T-helper 2 cell treated with Interferon-gamma antibody and Interleukin-4, amounts not matched to agents 100 ng/mL and 5 ng/mL, for 36 hours (primary cell): ENCODE measurements at regions not wholly inside any gene's neighbourhood (a gene's known extent, or its start where the extent isn't known, plus 50 kb on each side); places are given as distances from the start of the nearest gene placed in this dataset.

ENCODE experiments used
- intact Hi-C: fragments of 100-400 bp; cut with micrococcal nuclease; formaldehyde crosslinking; loops from one replicate; pipeline ENCODE4 v1.15.1; 2023

GRCh38 chr5:98588215-98588614 lies 185.2 kb upstream of the RGMB start:
- intact Hi-C loops = no loop called here

DNA sequence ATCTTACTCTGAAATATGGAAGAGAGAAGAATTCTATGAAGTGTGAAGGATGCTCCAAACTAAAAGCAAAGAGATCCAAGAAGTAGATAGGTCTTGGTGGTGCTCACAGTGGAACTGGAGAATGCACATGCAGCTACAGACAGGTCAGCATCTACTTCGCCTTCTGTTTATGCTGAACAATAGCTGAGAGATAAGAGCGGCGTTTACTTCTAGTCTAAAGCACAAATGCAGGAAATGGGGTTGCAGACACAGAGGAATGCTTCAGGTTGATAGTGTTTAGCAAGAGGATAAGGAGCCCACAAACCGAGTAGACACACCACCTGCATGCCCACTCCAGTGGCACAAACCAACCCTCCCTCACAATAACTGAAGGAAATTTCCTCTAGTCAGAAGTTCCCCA lies 180.0 kb upstream of the RGMB start:
- intact Hi-C loops = no loop called here

GRCh38 chr5:98594098-98594497 lies 179.4 kb upstream of the RGMB start:
- intact Hi-C loops = no loop called here

DNA sequence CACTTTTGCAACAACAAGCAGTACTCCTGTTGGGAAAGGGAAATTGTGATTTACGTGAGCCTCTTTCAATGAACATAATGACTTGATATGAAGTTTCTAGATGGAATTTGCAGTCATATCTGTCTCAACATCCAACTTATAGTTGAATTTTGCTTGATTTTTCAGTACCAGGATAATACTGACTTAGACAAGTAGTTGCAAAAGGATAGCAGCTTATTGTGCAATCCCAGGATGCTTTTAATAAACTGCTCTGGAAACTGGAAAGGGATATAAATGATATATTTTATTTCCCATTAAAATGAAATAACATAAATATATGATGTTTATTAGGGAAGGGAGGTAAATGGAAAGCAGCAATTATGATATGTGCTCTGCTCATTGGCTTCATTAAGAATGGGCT lies 174.4 kb upstream of the RGMB start:
- intact Hi-C loops = no loop called here

GRCh38 chr5:98602534-98603112 lies 170.8 kb upstream of the RGMB start:
- intact Hi-C loops = no loop called here

DNA sequence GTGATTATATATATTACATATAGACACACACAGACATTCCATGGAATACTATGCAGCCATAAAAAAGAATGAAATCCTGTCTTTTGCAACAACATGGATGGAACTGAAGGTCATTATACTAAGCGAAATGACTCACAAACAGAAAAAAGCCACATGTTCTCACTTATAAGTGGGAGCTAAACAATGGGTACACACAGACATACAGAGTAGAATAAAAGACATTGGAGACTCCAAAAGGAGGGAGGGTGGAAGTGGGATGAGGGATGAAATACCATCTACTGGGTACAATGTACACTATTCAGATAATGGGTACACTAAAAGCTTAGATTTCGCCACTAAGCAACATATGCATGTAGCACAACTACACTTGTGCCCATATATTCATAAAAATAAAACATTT lies 170.0 kb upstream of the RGMB start:
- intact Hi-C loops = no loop called here

GRCh38 chr5:98604301-98604700 lies 169.2 kb upstream of the RGMB start:
- intact Hi-C loops = no loop called here

DNA sequence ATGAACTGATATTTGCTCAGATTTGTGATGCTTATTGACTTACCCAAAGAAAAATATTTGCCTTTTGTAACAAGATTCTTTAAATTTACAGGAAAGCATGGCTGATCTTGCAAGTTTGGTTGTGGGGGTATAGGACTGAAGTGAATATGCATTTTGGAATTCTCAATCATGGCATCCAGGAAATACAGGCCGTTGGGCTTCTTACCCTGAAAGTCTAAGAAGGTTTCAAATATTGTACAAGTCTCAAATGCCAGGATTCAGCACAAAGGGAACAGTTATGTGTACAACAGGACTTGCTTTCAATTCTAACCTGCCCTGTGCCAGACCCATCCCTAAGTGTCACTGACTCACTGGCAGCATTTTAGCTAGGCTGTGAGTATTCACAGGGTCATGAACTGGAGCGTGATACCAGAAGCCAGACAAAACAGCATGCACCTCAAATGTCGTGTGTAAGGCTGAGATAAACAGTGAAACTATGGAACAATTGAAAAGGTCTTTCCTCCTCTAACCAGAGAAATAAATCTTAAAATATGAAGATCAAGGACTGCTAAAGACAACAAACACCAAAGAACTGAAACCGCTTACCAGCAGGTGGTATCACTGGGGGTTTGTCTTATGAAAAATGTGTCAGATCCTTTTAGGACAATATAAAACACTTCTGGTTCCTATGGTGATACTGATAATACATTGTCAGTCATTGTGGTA lies 168.6 kb upstream of the RGMB start:
- intact Hi-C loops = no loop called here

- intact Hi-C loops = no loop called here
Observed at GRCh38 chr5:98605426-98605825, 168.0 kb upstream of the RGMB start.

GRCh38 chr5:98606961-98607360 lies 166.5 kb upstream of the RGMB start:
- intact Hi-C loops = no loop called here

DNA sequence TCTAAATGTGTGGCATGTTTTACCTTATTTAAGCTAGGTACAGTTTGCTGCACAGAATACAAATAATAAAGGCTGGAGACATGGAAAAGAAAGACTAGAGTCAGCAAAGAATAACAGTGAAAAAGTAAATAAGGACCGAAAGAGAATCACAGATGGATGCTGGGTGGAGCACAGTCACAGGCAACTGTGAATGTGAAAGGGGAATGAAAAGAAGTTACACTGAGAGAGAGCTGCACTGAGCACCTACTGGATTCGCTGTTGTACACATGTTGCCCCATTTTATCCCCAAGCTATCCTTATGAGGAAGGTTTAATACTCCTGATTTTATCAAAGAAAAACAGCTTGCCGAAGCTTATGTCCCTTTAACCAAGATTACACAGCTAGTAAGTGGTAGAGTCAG lies 165.4 kb upstream of the RGMB start:
- intact Hi-C loops = no loop called here

DNA sequence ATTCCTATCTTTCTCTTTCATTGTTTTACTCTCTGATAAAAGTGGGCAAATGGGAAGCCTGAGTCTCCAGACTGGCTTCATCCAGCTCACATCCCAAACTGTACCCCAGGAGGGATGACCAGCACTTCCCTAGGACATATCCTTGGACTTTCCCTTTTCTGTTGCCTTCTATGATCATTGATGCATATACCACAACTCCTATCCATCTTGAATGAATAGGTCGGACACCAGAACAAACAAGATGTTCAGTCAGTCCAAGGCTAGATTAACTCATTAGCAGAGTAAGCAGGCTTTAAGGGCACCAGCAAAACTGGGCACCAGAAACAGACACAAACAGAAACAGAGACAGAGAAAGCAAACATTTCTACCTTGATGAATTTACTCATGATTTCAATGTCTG lies 159.1 kb upstream of the RGMB start:
- intact Hi-C loops = no loop called here

DNA sequence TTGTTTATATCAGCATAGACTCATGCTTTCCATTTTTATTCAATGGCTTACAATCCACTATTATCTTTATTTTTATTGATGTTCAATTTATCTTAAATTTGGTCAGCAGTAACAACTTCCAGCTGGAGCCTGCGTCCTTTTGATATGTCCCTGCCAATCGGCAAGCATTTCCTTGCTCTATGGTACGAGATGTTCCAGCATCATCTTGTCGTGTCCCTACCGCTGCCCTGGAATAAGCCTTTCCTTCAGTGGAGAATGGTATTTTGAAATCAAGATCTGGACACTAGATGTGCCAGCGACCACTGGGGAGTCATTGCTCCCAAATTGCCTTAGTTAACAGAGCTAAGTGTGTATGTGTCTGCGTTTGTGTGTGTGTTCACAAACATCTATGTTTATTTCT lies 151.6 kb upstream of the RGMB start:
- intact Hi-C loops = no loop called here

GRCh38 chr5:98624145-98624880 lies 149.2 kb upstream of the RGMB start:
- intact Hi-C loops = no loop called here

DNA sequence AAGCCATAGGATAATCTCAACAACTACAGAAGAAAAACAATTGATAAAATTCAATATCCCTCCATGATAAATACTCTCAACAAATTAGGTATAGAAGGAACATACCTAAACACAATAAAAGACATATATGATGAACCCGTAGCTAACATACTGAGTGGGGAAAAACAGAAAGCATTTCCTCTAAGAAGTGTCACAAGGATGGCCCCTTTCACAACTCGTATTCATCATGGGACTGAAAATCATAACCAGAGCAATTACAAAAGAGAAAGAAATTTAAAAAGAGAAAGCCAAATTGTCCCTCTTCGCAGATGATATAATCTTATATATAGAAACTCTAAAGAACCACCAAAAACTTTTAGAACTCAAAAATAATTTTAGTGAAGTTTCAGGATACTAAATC lies 146.3 kb upstream of the RGMB start:
- intact Hi-C loops = no loop called here

DNA sequence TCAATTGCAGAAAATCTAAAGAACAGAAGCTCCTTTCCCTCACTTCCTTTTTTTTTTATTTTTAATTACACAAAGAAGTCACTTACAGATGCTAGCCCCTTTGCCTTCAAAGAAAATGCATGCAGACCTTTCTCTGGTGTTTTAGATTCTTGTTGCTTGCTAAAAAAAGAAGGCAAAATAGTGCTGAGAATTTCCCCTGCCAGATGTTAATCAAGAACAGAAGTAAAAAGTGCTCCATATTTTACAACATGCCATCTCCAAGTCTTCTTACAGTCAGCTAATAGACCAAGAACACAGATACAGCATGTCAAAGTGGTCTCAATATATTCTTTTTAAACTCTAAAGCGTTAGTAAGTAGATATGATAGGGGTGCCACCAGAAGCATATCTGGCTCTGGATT lies 142.8 kb upstream of the RGMB start:
- intact Hi-C loops = no loop called here

- intact Hi-C loops = no loop called here
Observed at GRCh38 chr5:98631311-98632054, 142.0 kb upstream of the RGMB start.

DNA sequence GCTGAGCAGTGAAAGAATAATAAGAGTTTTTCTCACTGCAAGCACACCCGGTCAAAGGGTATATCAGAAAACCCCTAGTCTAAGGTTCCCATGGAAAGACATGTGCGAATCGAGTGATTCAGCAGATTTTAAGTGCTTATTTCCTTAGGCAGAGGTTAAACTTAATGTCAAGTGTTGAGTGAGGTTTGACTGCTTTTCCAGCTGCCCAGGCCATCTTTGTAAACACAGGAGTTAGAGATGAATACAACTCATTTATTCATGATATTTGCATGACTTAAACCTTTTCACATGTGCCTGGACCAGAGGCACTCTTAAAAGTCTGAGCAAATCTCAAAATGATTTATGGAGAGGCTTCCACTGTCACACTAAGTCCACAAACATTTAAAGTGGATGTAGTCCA lies 137.8 kb upstream of the RGMB start:
- intact Hi-C loops = no loop called here

DNA sequence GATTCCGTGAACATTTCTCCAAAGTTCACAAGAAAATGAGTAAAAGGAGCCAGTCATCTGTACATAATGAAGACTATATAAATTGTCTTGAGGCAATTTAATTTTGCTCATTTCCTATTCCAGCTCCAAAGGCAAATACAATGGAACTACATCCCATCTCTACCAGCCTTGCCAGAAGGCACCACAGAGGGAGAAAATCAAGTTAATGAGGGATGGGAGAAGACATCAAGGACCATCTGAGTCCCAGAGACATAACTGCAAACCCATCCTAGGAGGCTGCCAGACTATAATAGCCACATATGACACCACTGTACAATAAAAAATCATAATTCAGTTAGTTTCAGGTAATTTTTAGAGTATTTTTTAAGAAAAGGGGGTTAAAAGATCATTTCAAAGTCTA lies 136.3 kb upstream of the RGMB start:
- intact Hi-C loops = no loop called here

GRCh38 chr5:98637557-98637956 lies 135.9 kb upstream of the RGMB start:
- intact Hi-C loops = no loop called here

- intact Hi-C loops = no loop called here
Observed at GRCh38 chr5:98638111-98638510, 135.4 kb upstream of the RGMB start.

- intact Hi-C loops = no loop called here
Observed at GRCh38 chr5:98638701-98639100, 134.8 kb upstream of the RGMB start.
